IPS-NIHi7 (cell line): ENCODE measurements at regions not wholly inside any gene's neighbourhood (a gene's known extent, or its start where the extent isn't known, plus 50 kb on each side); places are given as distances from the start of the nearest gene placed in this dataset.
A peak's percentile ranks its signal among the peaks of the same experiment; 100 is the strongest.

Experiments used
- DNase-seq: peaks from one replicate; pipeline ENCODE4 v3.0.0; 2012; ENCODE audit warnings: mixed read lengths; ENCODE audit errors: extremely low spot score

DNA sequence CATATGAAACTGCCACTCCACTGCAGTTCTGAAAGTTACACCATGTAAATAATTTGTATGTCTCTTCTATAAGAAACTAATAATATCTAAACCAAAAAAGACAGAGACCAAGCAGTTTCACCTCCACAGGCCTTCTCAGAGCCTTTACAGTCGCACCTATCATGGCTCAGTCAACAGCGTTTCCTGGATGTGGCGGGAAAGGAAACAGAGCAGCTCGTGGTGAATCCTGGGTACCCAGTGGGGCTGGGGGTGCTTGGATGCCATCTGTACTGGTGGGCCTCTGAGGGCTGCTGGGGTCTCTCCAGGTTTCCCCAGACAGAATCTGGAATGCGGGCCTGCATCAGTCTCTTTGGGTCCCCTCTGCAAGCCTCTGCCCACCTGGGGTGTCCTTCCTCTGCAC, 100.2 kb upstream of the CASZ1 start:
- no peak for DNase-seq

- no peak for DNase-seq
Measured at GRCh38 chr1:10897321-10897980, 101.0 kb upstream of the CASZ1 start.

GRCh38 chr1:10897981-10898728, 101.7 kb upstream of the CASZ1 start:
- no peak for DNase-seq

DNA sequence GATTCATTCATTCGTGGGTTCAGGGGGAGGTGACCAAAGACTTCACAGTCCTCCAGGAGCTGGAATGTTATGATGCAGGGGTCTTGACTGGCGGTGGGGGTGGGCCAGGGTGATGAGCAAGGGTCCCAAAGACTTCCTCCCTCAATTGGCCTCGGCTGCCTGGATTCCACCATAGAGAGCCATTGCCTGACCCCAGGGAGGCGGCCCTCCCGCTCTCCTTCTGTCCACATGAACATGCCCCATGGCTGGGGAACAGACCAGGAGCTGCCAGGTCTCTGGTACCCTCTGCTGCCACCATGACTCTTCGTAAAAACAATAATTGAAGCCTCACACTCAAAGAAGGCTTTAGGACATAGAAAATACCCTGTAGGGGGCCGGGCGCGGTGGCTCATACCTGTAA, 102.5 kb upstream of the CASZ1 start:
- DNase-seq, result no peak

- DNase-seq, result no peak
Measured at GRCh38 chr1:10899490-10900250, 103.2 kb upstream of the CASZ1 start.

DNA sequence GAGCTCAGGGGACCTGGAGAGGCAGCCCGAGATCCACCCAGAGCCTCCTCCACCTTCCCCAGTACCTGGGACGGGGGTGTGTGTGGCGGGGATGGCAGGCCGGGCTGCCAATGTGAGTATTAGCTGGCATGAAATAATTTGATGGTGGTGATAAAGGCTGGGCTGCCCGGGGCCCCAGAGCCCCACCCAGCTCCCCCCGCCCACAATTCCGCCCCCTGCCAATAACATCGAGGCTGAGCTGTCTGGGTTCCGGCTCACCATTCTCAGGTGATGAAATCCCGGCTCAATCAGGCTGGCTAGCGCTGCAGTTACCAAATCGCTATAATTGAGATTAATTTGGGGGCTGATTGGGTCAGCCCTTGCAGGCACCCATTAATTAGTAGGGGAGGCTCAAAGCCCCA, 103.8 kb upstream of the CASZ1 start:
- DNase-seq, result peak; percentile 14

GRCh38 chr1:10900691-10901090, 104.2 kb upstream of the CASZ1 start:
- DNase-seq, result peak; percentile 19

DNA sequence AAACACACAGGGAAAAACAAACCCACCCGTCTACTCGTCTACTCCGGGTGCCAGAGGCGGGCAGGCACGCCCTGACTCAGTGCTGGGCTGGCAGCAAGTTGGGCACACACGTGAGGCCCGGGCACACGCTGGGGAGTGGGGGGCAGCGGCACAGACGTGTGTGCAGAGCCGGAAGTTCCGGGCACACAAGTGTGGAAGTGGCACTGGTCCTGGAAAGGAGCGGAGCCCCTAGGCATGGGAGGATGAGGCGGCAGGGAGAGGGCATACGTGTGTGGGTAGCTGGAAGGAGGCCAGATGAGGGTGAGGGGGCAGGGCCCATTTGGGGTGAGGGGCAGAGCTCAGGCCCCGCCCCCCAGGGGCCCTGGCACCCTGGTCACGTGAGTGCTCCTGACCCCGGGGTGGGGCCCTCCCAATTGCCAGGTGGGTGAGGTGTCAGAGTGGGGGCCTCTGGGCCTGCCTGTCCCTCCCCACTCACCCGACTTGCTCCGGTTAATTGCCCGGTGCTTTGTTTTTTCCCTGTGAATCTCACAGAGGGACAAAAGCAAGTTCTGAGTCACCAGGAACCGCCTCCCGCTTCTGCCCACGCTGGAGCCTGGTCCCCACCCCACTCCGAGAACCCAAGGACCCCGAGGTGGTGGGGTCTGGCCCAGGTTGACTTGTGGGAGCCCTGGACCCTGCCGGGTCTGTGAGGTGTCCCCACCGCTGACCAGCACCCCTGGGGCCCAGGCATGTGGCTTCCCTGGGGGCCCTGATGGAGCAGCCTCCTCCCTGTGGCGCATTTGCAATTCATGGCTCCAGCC, 104.8 kb upstream of the CASZ1 start:
- peak; percentile 37 for DNase-seq

GRCh38 chr1:10901891-10902805, 105.7 kb upstream of the CASZ1 start:
- peak; percentile 12 for DNase-seq

GRCh38 chr1:10903421-10903820, 107.0 kb upstream of the CASZ1 start:
- no peak for DNase-seq

DNA sequence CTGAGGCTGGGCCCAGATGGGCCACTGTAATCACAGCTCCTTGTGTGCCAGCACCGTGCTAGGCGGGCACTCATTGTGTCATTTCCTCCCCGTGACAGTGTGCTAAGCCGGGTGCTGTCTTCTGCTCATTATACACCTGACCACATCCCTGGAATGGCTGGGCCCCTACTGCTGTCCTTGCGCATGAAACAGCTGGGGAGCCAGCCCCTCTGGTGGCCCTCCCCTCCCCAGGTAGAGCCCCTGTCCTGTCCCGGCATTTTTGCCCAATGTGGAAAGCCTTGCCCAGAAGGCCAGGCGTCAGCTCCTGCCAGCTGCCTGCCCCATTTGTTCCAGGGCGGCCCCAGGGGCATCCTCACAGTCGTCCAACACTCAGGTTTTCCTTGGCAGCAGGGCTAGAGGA, 107.4 kb upstream of the CASZ1 start:
- no peak for DNase-seq

DNA sequence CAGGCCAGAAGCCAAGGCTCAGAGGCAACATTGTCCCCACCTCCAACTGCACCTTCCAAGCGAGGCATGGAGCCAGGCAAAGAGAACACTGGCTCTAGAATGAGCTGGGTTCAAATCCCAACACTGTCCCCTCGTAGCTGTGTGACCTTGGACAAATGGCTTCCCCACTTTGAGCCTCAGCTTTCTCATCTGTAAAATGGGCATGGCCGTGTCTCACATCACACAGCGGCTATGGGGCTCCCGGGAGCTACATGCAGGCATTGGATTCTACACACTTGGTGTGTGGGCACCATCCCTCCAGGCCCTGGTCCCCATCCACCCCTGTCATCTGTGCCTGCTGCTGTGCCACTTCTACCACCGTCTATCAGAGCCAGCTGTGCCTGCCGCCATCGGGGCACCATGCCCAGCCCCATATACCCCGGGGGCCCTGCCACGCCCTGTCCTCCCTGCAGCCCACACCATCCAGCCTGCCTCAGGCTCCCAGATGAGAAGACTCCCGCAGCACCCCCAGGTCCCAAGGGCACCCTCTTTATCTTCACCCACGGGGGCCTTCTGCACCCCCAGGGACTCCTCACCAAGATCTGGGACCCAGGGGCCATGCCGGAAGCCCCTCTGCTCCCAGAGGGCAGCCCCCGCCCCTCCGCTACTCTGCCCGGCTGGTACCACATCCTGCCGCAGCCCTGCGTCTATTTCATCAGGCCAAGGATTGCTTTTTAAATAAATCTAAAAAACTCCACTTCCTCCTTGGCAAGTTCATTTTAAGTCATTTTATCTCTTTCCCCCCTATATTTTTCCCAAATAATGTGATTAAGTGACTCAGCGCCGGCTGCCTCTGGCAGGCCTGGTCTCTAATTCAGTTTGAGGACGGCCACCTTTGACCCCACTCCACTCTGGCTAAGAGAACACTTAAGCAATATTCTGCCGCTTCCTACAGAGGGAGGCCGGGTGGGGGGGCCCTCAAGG, 107.8 kb upstream of the TARDBP start:
- peak; percentile 8 for DNase-seq

GRCh38 chr1:10905841-10906655, 106.4 kb upstream of the TARDBP start:
- DNase-seq, result peak; percentile 18

DNA sequence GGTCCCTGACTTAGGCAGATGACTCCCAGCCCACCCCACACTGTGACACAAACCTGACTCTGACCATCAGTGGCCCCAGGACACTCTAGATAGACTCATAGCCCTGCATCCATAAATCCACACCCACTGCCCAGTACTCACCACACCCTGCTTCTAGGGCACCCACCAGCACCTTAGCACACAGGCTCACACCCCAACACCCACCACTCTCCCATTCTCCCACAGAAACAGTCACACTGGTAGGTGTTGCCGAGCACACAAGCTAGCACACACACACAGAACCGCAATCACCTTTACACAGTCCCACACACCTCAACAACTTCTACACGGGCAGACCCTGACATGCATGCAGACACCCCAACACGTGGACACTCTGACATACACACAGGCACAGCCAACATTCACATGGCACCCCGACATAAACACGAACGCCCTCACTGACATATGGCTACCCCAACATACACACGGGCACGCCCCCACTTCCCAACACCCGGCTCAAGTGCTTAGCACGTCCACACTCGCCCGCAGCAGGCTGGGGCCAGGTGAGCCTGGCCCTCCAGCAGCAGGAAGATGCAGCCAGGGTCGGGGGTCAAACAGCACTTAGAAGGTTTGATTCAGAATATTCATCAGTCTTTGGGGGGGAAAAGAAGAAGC, 105.5 kb upstream of the TARDBP start:
- DNase-seq, result peak; percentile 9

DNA sequence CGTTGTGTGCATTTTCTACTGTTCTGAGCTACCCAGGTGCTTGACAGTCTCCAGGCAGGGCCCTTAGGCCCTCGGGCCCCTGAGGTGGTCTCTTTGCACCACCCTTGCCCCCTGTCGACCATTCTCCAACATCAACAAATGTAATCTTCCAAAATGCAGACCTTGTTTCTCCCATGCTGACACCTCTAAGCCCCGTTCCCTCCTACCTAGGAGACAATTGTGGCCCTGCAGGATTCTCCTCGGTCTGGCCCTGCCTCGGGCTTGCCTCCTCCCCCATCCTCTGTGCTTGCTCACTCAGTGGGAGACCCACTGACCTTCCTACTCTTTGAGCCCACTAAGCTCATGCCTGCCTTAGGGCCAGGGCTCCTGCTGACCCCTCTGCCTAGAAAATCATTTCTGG, 104.2 kb upstream of the TARDBP start:
- DNase-seq, result no peak

DNA sequence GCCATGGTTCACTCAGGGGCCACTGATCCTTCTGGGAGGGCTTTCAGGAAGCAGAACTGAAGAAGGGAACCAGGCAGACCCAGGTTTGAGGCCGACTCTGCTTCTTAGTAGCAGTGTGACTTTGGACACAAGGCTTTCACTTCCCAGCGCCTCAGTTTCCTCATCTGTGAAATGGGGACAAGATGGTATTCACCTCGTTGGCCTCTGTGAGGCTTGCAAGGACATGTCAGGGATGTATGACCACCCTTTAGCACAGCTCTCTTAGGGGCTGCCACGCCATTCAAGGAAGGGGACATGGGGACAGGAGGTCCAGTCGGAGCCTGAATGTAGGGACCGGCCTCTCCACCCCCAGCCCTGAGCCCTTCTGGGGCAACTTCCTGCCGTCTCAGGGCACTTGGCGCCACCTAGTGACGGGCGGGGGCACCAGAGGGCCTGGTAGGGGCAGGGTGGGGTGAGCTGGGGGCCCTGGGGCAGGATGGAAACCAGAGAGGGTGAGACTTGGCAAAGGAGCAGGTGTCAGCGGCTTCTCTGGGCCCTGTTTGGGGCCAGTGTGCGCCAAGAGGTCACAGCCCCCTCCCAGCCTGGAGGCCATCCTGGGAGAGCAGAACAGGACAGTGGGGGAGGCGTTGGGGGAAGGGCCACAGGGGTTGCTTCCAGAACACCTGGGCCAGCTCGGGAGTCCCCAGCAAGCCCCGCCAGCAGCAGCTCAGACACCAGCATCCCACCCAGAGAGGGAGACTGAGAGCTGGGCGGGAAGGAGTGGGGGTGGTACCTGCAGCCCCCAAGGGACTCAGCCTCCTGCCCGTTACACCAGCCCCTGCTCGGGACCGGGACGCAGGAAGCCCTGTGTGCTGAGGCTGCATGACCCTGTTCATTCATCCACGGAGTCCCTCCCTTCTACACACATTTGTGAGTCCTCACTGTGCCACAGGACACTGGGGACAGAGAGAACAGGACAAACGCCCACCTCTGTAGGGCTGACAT, 102.5 kb upstream of the TARDBP start:
- DNase-seq, result peak; percentile 88
